Mesothelial cell of epicardium (in vitro differentiated cells): ENCODE measurements at regions not wholly inside any gene's neighbourhood (a gene's known extent, or its start where the extent isn't known, plus 50 kb on each side); places are given as distances from the start of the nearest gene placed in this dataset.

Source experiments
- DNase-seq, 2 experiments: peaks; one replicate each; pipeline ENCODE4 v3.0.0; 2021; ENCODE audit warnings: low spot score in 2 of 2; ENCODE audit not compliant: unreplicated experiment in 2 of 2
- H3K27ac Mint-ChIP-seq: 2 replicates; pipeline ENCODE4 v1.8.0; 2021; ENCODE audit warnings: mixed read lengths
- H3K27me3 Mint-ChIP-seq: 2 replicates; pipeline ENCODE4 v1.8.0; 2021; ENCODE audit warnings: low read depth, mixed read lengths
- H3K36me3 Mint-ChIP-seq: 2 replicates; pipeline ENCODE4 v1.8.0; 2021; ENCODE audit warnings: mixed read lengths
- H3K4me1 Mint-ChIP-seq: 2 replicates; pipeline ENCODE4 v1.8.0; 2021; ENCODE audit warnings: mixed read lengths
- H3K4me3 Mint-ChIP-seq: 2 replicates; pipeline ENCODE4 v1.8.0; 2021; ENCODE audit warnings: mild to moderate bottlenecking, moderate library complexity, mixed read lengths
- H3K9me3 Mint-ChIP-seq: 2 replicates; pipeline ENCODE4 v1.8.0; 2021; ENCODE audit warnings: mixed read lengths
- TF ChIP-seq, protein P1 (sequence below): fragments of 200-600 bp; sonication (generic); IDR thresholded peaks from one replicate; pipeline ENCODE4 v1.5.0; 2021; ENCODE audit warnings: antibody characterized with exemption; ENCODE audit not compliant: unreplicated experiment

- TF ChIP-seq, protein P1, sequence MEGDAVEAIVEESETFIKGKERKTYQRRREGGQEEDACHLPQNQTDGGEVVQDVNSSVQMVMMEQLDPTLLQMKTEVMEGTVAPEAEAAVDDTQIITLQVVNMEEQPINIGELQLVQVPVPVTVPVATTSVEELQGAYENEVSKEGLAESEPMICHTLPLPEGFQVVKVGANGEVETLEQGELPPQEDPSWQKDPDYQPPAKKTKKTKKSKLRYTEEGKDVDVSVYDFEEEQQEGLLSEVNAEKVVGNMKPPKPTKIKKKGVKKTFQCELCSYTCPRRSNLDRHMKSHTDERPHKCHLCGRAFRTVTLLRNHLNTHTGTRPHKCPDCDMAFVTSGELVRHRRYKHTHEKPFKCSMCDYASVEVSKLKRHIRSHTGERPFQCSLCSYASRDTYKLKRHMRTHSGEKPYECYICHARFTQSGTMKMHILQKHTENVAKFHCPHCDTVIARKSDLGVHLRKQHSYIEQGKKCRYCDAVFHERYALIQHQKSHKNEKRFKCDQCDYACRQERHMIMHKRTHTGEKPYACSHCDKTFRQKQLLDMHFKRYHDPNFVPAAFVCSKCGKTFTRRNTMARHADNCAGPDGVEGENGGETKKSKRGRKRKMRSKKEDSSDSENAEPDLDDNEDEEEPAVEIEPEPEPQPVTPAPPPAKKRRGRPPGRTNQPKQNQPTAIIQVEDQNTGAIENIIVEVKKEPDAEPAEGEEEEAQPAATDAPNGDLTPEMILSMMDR: no peak
- Mint-ChIP-seq H3K36me3 (no peaks in the 10 kb centered on the region), H3K9me3 (no peaks in the 10 kb centered on the region), H3K4me3 (no peak overlapping the region), H3K4me1 (no peaks in the 10 kb centered on the region), H3K27ac (no peak overlapping the region), H3K27me3 (no peaks in the 10 kb centered on the region)
- no peak for DNase-seq
Observed at GRCh38 chr7:152514771-152515105, 78.9 kb upstream of the KMT2C start.

GRCh38 chr7:152513861-152514770 lies 78.3 kb upstream of the KMT2C start:
- no peak for DNase-seq
- H3K4me3 Mint-ChIP-seq: no peak overlapping the region
- no peaks in the 10 kb centered on the region for H3K27me3 Mint-ChIP-seq
- no peaks in the 10 kb centered on the region for H3K9me3 Mint-ChIP-seq
- H3K27ac Mint-ChIP-seq: no peak overlapping the region
- H3K4me1 Mint-ChIP-seq: no peaks in the 10 kb centered on the region
- TF ChIP-seq, protein P1: no peak
- no peaks in the 10 kb centered on the region for H3K36me3 Mint-ChIP-seq

- no peaks in the 10 kb centered on the region for H3K4me1 Mint-ChIP-seq
- H3K27me3 Mint-ChIP-seq: no peaks in the 10 kb centered on the region
- TF ChIP-seq, protein P1: no peak
- no peak overlapping the region for H3K27ac Mint-ChIP-seq
- no peaks in the 10 kb centered on the region for H3K9me3 Mint-ChIP-seq
- no peaks in the 10 kb centered on the region for H3K36me3 Mint-ChIP-seq
- H3K4me3 Mint-ChIP-seq: no peak overlapping the region
- no peak for DNase-seq
Observed at GRCh38 chr7:152512706-152513105, 76.9 kb upstream of the KMT2C start.

GRCh38 chr7:152511736-152512135 lies 75.9 kb upstream of the KMT2C start:
- no peak for DNase-seq
- TF ChIP-seq, protein P1: no peak
- Mint-ChIP-seq H3K27ac (no peak overlapping the region), H3K36me3 (no peaks in the 10 kb centered on the region), H3K27me3 (no peaks in the 10 kb centered on the region), H3K4me3 (no peak overlapping the region), H3K9me3 (no peaks in the 10 kb centered on the region), H3K4me1 (no peaks in the 10 kb centered on the region)

GRCh38 chr7:152508701-152509100 lies 72.9 kb upstream of the KMT2C start:
- TF ChIP-seq, protein P1: no peak
- no peak overlapping the region for H3K4me3 Mint-ChIP-seq
- H3K36me3 Mint-ChIP-seq: no peaks in the 10 kb centered on the region
- H3K27ac Mint-ChIP-seq: no peak overlapping the region
- no peaks in the 10 kb centered on the region for H3K9me3 Mint-ChIP-seq
- no peaks in the 10 kb centered on the region for H3K27me3 Mint-ChIP-seq
- peaks cover 6% of the 10 kb centered on the region for H3K4me1 Mint-ChIP-seq
- DNase-seq: no peak
